IMR-90 (cell line): ENCODE measurements at regions not wholly inside any gene's neighbourhood (a gene's known extent, or its start where the extent isn't known, plus 50 kb on each side); places are given as distances from the start of the nearest gene placed in this dataset.
A peak's percentile ranks its signal among the peaks of the same experiment; 100 is the strongest.

ENCODE experiments used
- ATAC-seq: fragments of 200-7000 bp; cut with Tn5 transposase; 2 replicates; pipeline ENCODE4 v1.9.1; 2020; ENCODE audit warnings: low read depth, mild to moderate bottlenecking, moderate library complexity
- BruUV-seq: library from RNA; stranded (reverse); fragments of 400-500 nt; replicated peaks from 2 replicates; lab custom pipeline; 2021; lab: Mats Ljungman, UMichigan
- CTCF ChIA-PET: fragments of 300-600 bp; formaldehyde crosslinking; extraction: SDS; loops from one replicate; lab custom pipeline; 2021; ENCODE audit warnings: antibody characterized with exemption; lab: Yijun Ruan, JAX
- POLR2A ChIA-PET: fragments of 300-600 bp; sonication (Branson Sonifier 250); formaldehyde crosslinking; loops from one replicate; lab custom pipeline; 2022; ENCODE audit warnings: antibody characterized with exemption; ENCODE audit not compliant: unreplicated experiment; lab: Charles Lee
- DNase-seq: peaks from one replicate; pipeline ENCODE4 v3.0.0; 2013
- H2AFZ ChIP-seq: replicated peaks from 2 replicates; pipeline ENCODE3; 2013; ENCODE audit warnings: low read length, mild to moderate bottlenecking; ENCODE audit not compliant: poor library complexity
- H2AK5ac ChIP-seq: 2 replicates; pipeline ENCODE4 v1.6.1; 2013; ENCODE audit warnings: low read depth, low read length, inconsistent platforms
- H2AK9ac ChIP-seq: replicated peaks from 2 replicates; pipeline ENCODE3; 2013; ENCODE audit warnings: mild to moderate bottlenecking, low read depth, low read length, moderate library complexity; ENCODE audit not compliant: poor library complexity
- H2BK120ac ChIP-seq: 2 replicates; pipeline ENCODE4 v1.6.1; 2013; ENCODE audit warnings: low read depth, low read length, inconsistent platforms
- H2BK15ac ChIP-seq: 3 replicates; pipeline ENCODE4 v1.6.1; 2013; ENCODE audit warnings: low read depth, low read length, inconsistent platforms
- H2BK20ac ChIP-seq: 2 replicates; pipeline ENCODE4 v1.6.1; 2013; ENCODE audit warnings: low read depth, mild to moderate bottlenecking, inconsistent platforms, low read length, moderate library complexity
- H2BK5ac ChIP-seq: 2 replicates; pipeline ENCODE4 v1.6.1; 2013; ENCODE audit warnings: mild to moderate bottlenecking, low read depth, low read length, inconsistent platforms; ENCODE audit not compliant: poor library complexity, severe bottlenecking
- H3K14ac ChIP-seq: replicated peaks from 2 replicates; pipeline ENCODE4 v1.6.1; 2013; ENCODE audit warnings: low read depth, low read length, inconsistent platforms
- H3K18ac ChIP-seq: 2 replicates; pipeline ENCODE4 v1.6.1; 2013; ENCODE audit warnings: low read depth, low read length, control low read depth
- H3K23ac ChIP-seq: 2 replicates; pipeline ENCODE4 v1.6.1; 2013; ENCODE audit warnings: low read depth, low read length, inconsistent platforms
- H3K27ac ChIP-seq: 2 replicates; pipeline ENCODE4 v1.5.1; 2013; ENCODE audit warnings: mild to moderate bottlenecking, control low read depth, low read length; ENCODE audit not compliant: insufficient read depth
- H3K27me3 ChIP-seq: 2 replicates; pipeline ENCODE4 v1.6.1; 2013; ENCODE audit warnings: low read length; ENCODE audit not compliant: control insufficient read depth, insufficient read depth
- H3K36me3 ChIP-seq: 2 replicates; pipeline ENCODE4 v1.6.1; 2013; ENCODE audit warnings: low read length, mixed read lengths; ENCODE audit not compliant: control insufficient read depth, insufficient read depth
- H3K4ac ChIP-seq: 2 replicates; pipeline ENCODE4 v1.6.1; 2013; ENCODE audit warnings: low read depth, low read length, inconsistent platforms
- H3K4me1 ChIP-seq: 2 replicates; pipeline ENCODE4 v1.6.1; 2013; ENCODE audit warnings: low read length, mixed read lengths; ENCODE audit not compliant: control insufficient read depth, insufficient read depth
- H3K4me2 ChIP-seq: 2 replicates; pipeline ENCODE4 v1.6.1; 2013; ENCODE audit warnings: low read depth, mild to moderate bottlenecking, control low read depth, low read length, moderate library complexity
- H3K4me3 ChIP-seq: 2 replicates; pipeline ENCODE4 v1.5.1; 2013; ENCODE audit warnings: low read depth, mild to moderate bottlenecking, control low read depth, low read length, moderate library complexity; ENCODE audit not compliant: insufficient read depth
- H3K56ac ChIP-seq: 2 replicates; pipeline ENCODE4 v1.6.1; 2013; ENCODE audit warnings: low read length, inconsistent platforms; ENCODE audit not compliant: insufficient read depth; ENCODE audit errors: extremely low read depth
- H3K79me1 ChIP-seq, 2 experiments: 2 replicates each; pipeline ENCODE4 v1.6.1; 2013; ENCODE audit warnings: low read length in 2 of 2, inconsistent platforms in 1 of 2, low read depth in 1 of 2
- H3K9ac ChIP-seq: 2 replicates; pipeline ENCODE4 v1.6.1; 2013; ENCODE audit warnings: low read depth, low read length, control low read depth
- H3K9me1 ChIP-seq: 2 replicates; pipeline ENCODE4 v1.6.1; 2013; ENCODE audit warnings: low read length, inconsistent platforms; ENCODE audit not compliant: insufficient read depth
- H3K9me3 ChIP-seq: 2 replicates; pipeline ENCODE4 v1.6.1; 2013; ENCODE audit warnings: low read length; ENCODE audit not compliant: control insufficient read depth, insufficient read depth
- H4K20me1 ChIP-seq: 2 replicates; pipeline ENCODE4 v1.6.1; 2013; ENCODE audit warnings: low read length, inconsistent platforms; ENCODE audit not compliant: insufficient read depth
- H4K5ac ChIP-seq: 2 replicates; pipeline ENCODE4 v1.6.1; 2013; ENCODE audit warnings: mild to moderate bottlenecking, low read depth, low read length, control low read depth
- H4K8ac ChIP-seq, 2 experiments: 2 replicates each; pipeline ENCODE4 v1.6.1; 2013; ENCODE audit warnings: low read depth in 2 of 2, low read length in 2 of 2, control low read depth in 1 of 2, inconsistent platforms in 1 of 2
- H4K91ac ChIP-seq: 2 replicates; pipeline ENCODE4 v1.6.1; 2013; ENCODE audit warnings: low read depth, low read length, inconsistent platforms; ENCODE audit not compliant: insufficient read depth
- BHLHE40 ChIP-seq: fragments of 150-350 bp; IDR thresholded peaks from 2 replicates; pipeline ENCODE4 v1.6.1; 2016; ENCODE audit warnings: mild to moderate bottlenecking, low read depth, low read length
- CEBPB ChIP-seq: IDR thresholded peaks from 2 replicates; pipeline ENCODE4 v1.6.1; 2012; ENCODE audit warnings: low read depth, low read length, improper control_type of control experiment
- CHD1 ChIP-seq: IDR thresholded peaks from 2 replicates; pipeline ENCODE4 v1.6.1; 2012; ENCODE audit warnings: low read depth, low read length, improper control_type of control experiment
- CTCF ChIP-seq: conservative IDR thresholded peaks from 2 replicates; pipeline ENCODE4 v1.5.1; 2012; ENCODE audit warnings: mild to moderate bottlenecking, low read depth, low read length, improper control_type of control experiment
- ELK1 ChIP-seq: fragments of 150-350 bp; IDR thresholded peaks from 2 replicates; pipeline ENCODE4 v1.6.1; 2016; ENCODE audit warnings: low read depth, mild to moderate bottlenecking, low read length, moderate library complexity, borderline replicate concordance
- FOS ChIP-seq: fragments of 150-350 bp; IDR thresholded peaks from 2 replicates; pipeline ENCODE4 v1.6.1; 2016; ENCODE audit warnings: low read depth, low read length
- MAFK ChIP-seq: IDR thresholded peaks from 2 replicates; pipeline ENCODE4 v1.6.1; 2012; ENCODE audit warnings: low read depth, low read length, improper control_type of control experiment
- MAZ ChIP-seq: IDR thresholded peaks from 2 replicates; pipeline ENCODE4 v1.6.1; 2012; ENCODE audit warnings: low read depth, mild to moderate bottlenecking, low read length, improper control_type of control experiment, moderate library complexity, borderline replicate concordance
- RCOR1 ChIP-seq: IDR thresholded peaks from 2 replicates; pipeline ENCODE4 v1.6.1; 2012; ENCODE audit warnings: mild to moderate bottlenecking, low read length, improper control_type of control experiment; ENCODE audit not compliant: insufficient replicate concordance
- RFX5 ChIP-seq: IDR thresholded peaks from 2 replicates; pipeline ENCODE4 v1.8.0; 2012; ENCODE audit warnings: low read depth, mild to moderate bottlenecking, low read length, moderate library complexity
- SMC3 ChIP-seq: fragments of 150-350 bp; IDR thresholded peaks from 2 replicates; pipeline ENCODE4 v1.6.1; 2016; ENCODE audit warnings: low read depth, mild to moderate bottlenecking, antibody characterized with exemption, low read length, moderate library complexity
- WGBS, 2 experiments: methylation state at CpG; one replicate each; pipeline versions ENCODE4 v1.1.5 to v1.1.7; 2013; ENCODE audit warnings: missing lambda C conversion rate in 2 of 2; ENCODE audit not compliant: insufficient read length in 1 of 2; ENCODE audit errors: extremely low coverage in 2 of 2; 5-methylcytosine and 5-hydroxymethylcytosine counted together
- dilution Hi-C: fragments of 300-500 bp; cut with HindIII; formaldehyde crosslinking; loops from one replicate; pipeline ENCODE4 v1.14.3; 2018; ENCODE audit warnings: low sequenced_read_pairs; ENCODE audit not compliant: unreplicated experiment
- in situ Hi-C: fragments of 300-500 bp; cut with MboI; formaldehyde crosslinking; loops from 3 replicates; pipeline ENCODE4 v1.14.3; 2019; ENCODE audit warnings: low sequenced_read_pairs, inconsistent platforms, mixed read lengths
- intact Hi-C: fragments of 100-400 bp; cut with micrococcal nuclease; formaldehyde crosslinking; loops from 2 replicates; pipeline ENCODE4 v1.10.0; 2022

GRCh38 chr12:42807251-42807650, 217.7 kb upstream of the PRICKLE1 start:
- H3K4me3 ChIP-seq: no peak overlapping the region
- H3K4me2 ChIP-seq: no peak overlapping the region
- peak overlapping the region; percentile 5; the same call in 1 of the 2 replicates for H3K14ac ChIP-seq
- CTCF ChIA-PET: no interaction called here
- H4K5ac ChIP-seq: no peak overlapping the region
- no peak overlapping the region for H2AK5ac ChIP-seq
- no peak overlapping the region; the same call in 1 of the 2 replicates for H2BK20ac ChIP-seq
- ATAC-seq: no peak
- H3K18ac ChIP-seq: no peak overlapping the region
- no peak overlapping the region for H3K27ac ChIP-seq
- POLR2A ChIA-PET: no interaction called here
- intact Hi-C loops (loop anchor here (10.0 kb wide), 1 partner anchor 222 kb away; the partner anchor contains the start of gene PRICKLE1), dilution Hi-C loops (no loop called here), in situ Hi-C loops (no loop called here)
- H3K4me1 ChIP-seq: peaks cover 9% of the 10 kb centered on the region
- H3K9ac ChIP-seq: no peak overlapping the region
- H4K20me1 ChIP-seq: no peaks in the 10 kb centered on the region
- no peak for DNase-seq
- no peaks in the 10 kb centered on the region for H3K79me1 ChIP-seq
- no peaks in the 10 kb centered on the region; the same call in 1 of the 2 replicates for H3K9me1 ChIP-seq
- no peak overlapping the region for H3K23ac ChIP-seq
- H2AK9ac ChIP-seq: no peak overlapping the region
- no peaks in the 10 kb centered on the region for H3K27me3 ChIP-seq
- peak overlapping the region; percentile 18; the same call in 1 of the 2 replicates for H3K4ac ChIP-seq
- no peak for TF ChIP-seq RFX5
- TF ChIP-seq FOS: no peak
- TF ChIP-seq RCOR1: no peak
- no peak for TF ChIP-seq CTCF
- no peak for TF ChIP-seq CHD1
- TF ChIP-seq MAFK: no peak
- no peak for TF ChIP-seq BHLHE40
- TF ChIP-seq ELK1: no peak
- TF ChIP-seq SMC3: no peak
- no peak for TF ChIP-seq CEBPB
- TF ChIP-seq MAZ: no peak
- no peak overlapping the region for H2BK120ac ChIP-seq
- no peak overlapping the region; the same call in 2 of the 3 replicates for H2BK15ac ChIP-seq
- H4K91ac ChIP-seq: no peak overlapping the region
- H3K36me3 ChIP-seq: no peaks in the 10 kb centered on the region
- no peak overlapping the region for H3K56ac ChIP-seq
- no peaks in the 10 kb centered on the region for H3K9me3 ChIP-seq
- H2BK5ac ChIP-seq: no peak overlapping the region
- H2AFZ ChIP-seq: no peak overlapping the region
- peak overlapping the region in 1 of 2 experiments; percentile 30; a peak in 1 of 4 replicates for H4K8ac ChIP-seq
- BruUV-seq: no TSS peak
- WGBS, 2 experiments: no CpG with 5 or more reads among the region's 2 CpGs
